ENCODE measurements at regions not wholly inside any gene's neighbourhood (a gene's known extent, or its start where the extent isn't known, plus 50 kb on each side); places are given as distances from the start of the nearest gene placed in this dataset.
"Not testable (repeated sequence)": the region's sequence is repeated elsewhere in the genome, so short reads cannot be mapped to it uniquely, and the experiment has no call there.

- DNase-seq = no peak
Measured at GRCh38 chr13:97879646-97880310, 73.7 kb upstream of the IPO5 start.

GRCh38 chr13:97880311-97880675 lies 73.2 kb upstream of the IPO5 start:
- DNase-seq = no peak

- DNase-seq = no peak
Measured at GRCh38 chr13:97881556-97881955, 71.9 kb upstream of the IPO5 start.

GRCh38 chr13:97883396-97883795 lies 70.1 kb upstream of the IPO5 start:
- DNase-seq = no peak

- no peak for DNase-seq
Measured at GRCh38 chr13:97884707-97885468, 68.6 kb upstream of the IPO5 start.

GRCh38 chr13:97885641-97886040 lies 67.8 kb upstream of the IPO5 start:
- no peak for DNase-seq

- DNase-seq = no peak
Measured at GRCh38 chr13:97889803-97890202, 63.7 kb upstream of the IPO5 start.

GRCh38 chr13:97890573-97890972 lies 62.9 kb upstream of the IPO5 start:
- no peak for DNase-seq

GRCh38 chr13:97891964-97892363 lies 61.5 kb upstream of the IPO5 start:
- DNase-seq = not testable (repeated sequence)

- DNase-seq = no peak
Measured at GRCh38 chr13:97892717-97893116, 60.8 kb upstream of the IPO5 start.

GRCh38 chr13:97895383-97895782 lies 58.1 kb upstream of the IPO5 start:
- no peak for DNase-seq

- DNase-seq = no peak
Measured at GRCh38 chr13:97896446-97896845, 57.0 kb upstream of the IPO5 start.

GRCh38 chr13:97901716-97902115 lies 51.8 kb upstream of the IPO5 start:
- DNase-seq = no peak

Measured in NCI-H1105 treated with DMSO at 0.1 percent for 48 hours (cell line).